ENCODE measurements at regions not wholly inside any gene's neighbourhood (a gene's known extent, or its start where the extent isn't known, plus 50 kb on each side); places are given as distances from the start of the nearest gene placed in this dataset.

- no peak for FAIRE-seq
- TF ChIP-seq CTBP2 (IDR thresholded peaks at IDR 0.05; ENCODE audit: borderline replicate concordance, insufficient read depth, insufficient read length, low read length) (no peak), CBX8 (IDR thresholded peaks at IDR 0.05; ENCODE audit: borderline replicate concordance, low read depth, low read length) (no peak), KDM5A (IDR thresholded peaks at IDR 0.05; ENCODE audit: low read length) (no peak), MAX (IDR thresholded peaks at IDR 0.05) (no peak), TAF7 (optimal IDR thresholded peaks at IDR 0.05; ENCODE audit: borderline replicate concordance, low read depth, low read length) (no peak), EGR1 (IDR thresholded peaks at IDR 0.05; ENCODE audit: borderline replicate concordance, low read depth, low read length) (no peak), PHF8 (conservative IDR thresholded peaks at IDR 0.05; ENCODE audit: low read depth, low read length) (no peak), JUN (IDR thresholded peaks at IDR 0.05; ENCODE audit: low read depth, low read length) (no peak), ATF2 (IDR thresholded peaks at IDR 0.05; ENCODE audit: low read length) (no peak), POLR2AphosphoS5 (IDR thresholded peaks at IDR 0.05; ENCODE audit: low read depth, low read length) (no peak), TEAD4 (IDR thresholded peaks at IDR 0.05; ENCODE audit: low read depth, low read length) (no peak)
Measured at GRCh38 chr7:69527706-69528105, 70.6 kb upstream of the AUTS2 start.

More at GRCh38 chr7:69527706-69528105, 70.6 kb upstream of the AUTS2 start:
- DNase-seq (ENCODE audit: low read depth in 1 of 2, low spot score in 2 of 2) = no peak
- no peak overlapping the region for H4K5ac ChIP-seq (ENCODE audit: insufficient read length, low read depth, low read length)
- H3K27ac ChIP-seq (ENCODE audit: low read depth, low read length) = no peak overlapping the region
- H3K14ac ChIP-seq (ENCODE audit: insufficient read length) = no peak overlapping the region
- H3K9ac ChIP-seq (replicated peaks in 1 of 4; ENCODE audit: extremely low read depth in 1 of 4, low read depth in 3 of 4, low read length in 3 of 4) = no peak overlapping the region
- no peak overlapping the region for H4K8ac ChIP-seq (ENCODE audit: extremely low read depth, insufficient read depth, low read length)
- H4K20me1 ChIP-seq (replicated peaks in 1 of 2; ENCODE audit: control insufficient read depth in 1 of 2, insufficient read depth in 2 of 2, low read length in 2 of 2) = no peaks in the 10 kb centered on the region
- no peak overlapping the region for H3K23ac ChIP-seq (ENCODE audit: insufficient read length)
- H3K27me3 ChIP-seq (replicated peaks in 1 of 4; ENCODE audit: control insufficient read depth in 3 of 4, extremely low read depth in 1 of 4, insufficient read depth in 3 of 4, low read length in 3 of 4) = 0 out of 7 replicates have a peak, but pooled peaks cover 0 to 3% (median 0%) of the 10 kb centered on the region in 4 experiments
- ChIA-PET CTCF (ENCODE audit: partially characterized antibody) (interaction anchor here (1.4 kb wide), 1 partner anchor 405 kb away, joined by 4 read pairs; no protein-coding TSS in a partner anchor), POLR2A (ENCODE audit: partially characterized antibody) (no interaction called here)
- no peak overlapping the region for H4K91ac ChIP-seq (replicated peaks; ENCODE audit: insufficient read length, low read length)
- no peak overlapping the region for H2BK15ac ChIP-seq (ENCODE audit: low read length)
- H3K4me1 ChIP-seq (replicated peaks in 1 of 4; ENCODE audit: control insufficient read depth in 3 of 4, insufficient read depth in 4 of 4, low read length in 3 of 4) = no peaks in the 10 kb centered on the region
- no peaks in the 10 kb centered on the region for H3K79me1 ChIP-seq (ENCODE audit: low read depth, low read length)
- H2BK5ac ChIP-seq (ENCODE audit: low read depth, low read length) = no peak overlapping the region
- no peak overlapping the region for H2BK120ac ChIP-seq (replicated peaks; ENCODE audit: low read depth, low read length)
- no peaks in the 10 kb centered on the region for H3K79me2 ChIP-seq (ENCODE audit: control insufficient read depth in 1 of 2, insufficient read depth in 2 of 2, low read length in 2 of 2)
- H2AK5ac ChIP-seq (ENCODE audit: low read depth, low read length) = no peak overlapping the region
- H3K4me2 ChIP-seq (ENCODE audit: insufficient read depth in 1 of 2, low read depth in 2 of 2, low read length in 2 of 2) = no peak overlapping the region
- no peak overlapping the region for H3K4me3 ChIP-seq (ENCODE audit: extremely low read depth in 1 of 4, insufficient read depth in 2 of 4, low read depth in 3 of 4, low read length in 4 of 4)
- no peak overlapping the region for H3K18ac ChIP-seq (ENCODE audit: extremely low read depth, low read length)
- H3K23me2 ChIP-seq (ENCODE audit: low read depth, low read length) = no peaks in the 10 kb centered on the region
- no peak overlapping the region for H2BK20ac ChIP-seq (ENCODE audit: low read length)
- no peaks in the 10 kb centered on the region for H3K36me3 ChIP-seq (ENCODE audit: control insufficient read depth in 2 of 4, insufficient read depth in 4 of 4, low read length in 3 of 4)
- H3K56ac ChIP-seq (replicated peaks; ENCODE audit: insufficient read length, low read depth, low read length) = no peak overlapping the region
- H3K4ac ChIP-seq (replicated peaks; ENCODE audit: insufficient read length, low read depth, low read length) = no peak overlapping the region
- no peak overlapping the region for H2AFZ ChIP-seq (ENCODE audit: low read length)
- H2BK12ac ChIP-seq (ENCODE audit: low read depth, low read length) = no peak overlapping the region
- H3K9me3 ChIP-seq (ENCODE audit: insufficient read depth in 2 of 2, low read depth in 1 of 2, low read length in 1 of 2) = no peaks in the 10 kb centered on the region

All from H1 (cell line).